ENCODE measurements at regions not wholly inside any gene's neighbourhood (a gene's known extent, or its start where the extent isn't known, plus 50 kb on each side); places are given as distances from the start of the nearest gene placed in this dataset.

- Histone ChIP-seq H3K4me3 (ENCODE audit: low read depth, low read length) (no peak overlapping the region), H3K36me3 (ENCODE audit: control insufficient read depth, insufficient read depth, low read length) (no peaks in the 10 kb centered on the region), H2AFZ (no peak overlapping the region), H3K4me2 (ENCODE audit: low read length) (no peak overlapping the region), H3K9me3 (ENCODE audit: control insufficient read depth, low read length) (no peaks in the 10 kb centered on the region), H3K9ac (no peak overlapping the region), H3K79me2 (no peaks in the 10 kb centered on the region), H3K27ac (no peak overlapping the region), H3K4me1 (no peaks in the 10 kb centered on the region), H3K27me3 (ENCODE audit: control insufficient read depth, insufficient read depth, low read length) (no peaks in the 10 kb centered on the region)
- TF ChIP-seq CTCF (IDR thresholded peaks at IDR 0.05): no peak
Measured at GRCh38 chr4:17252131-17252530, 259.8 kb downstream of the QDPR start.

GRCh38 chr4:17251101-17251500 is 260.8 kb downstream of the QDPR start:
- no peaks in the 10 kb centered on the region for H3K9me3 ChIP-seq (ENCODE audit: control insufficient read depth, low read length)
- no peak overlapping the region for H3K4me2 ChIP-seq (ENCODE audit: low read length)
- H3K4me3 ChIP-seq (ENCODE audit: low read depth, low read length): no peak overlapping the region

GRCh38 chr4:17250591-17250990 is 261.3 kb downstream of the QDPR start:
- no peaks in the 10 kb centered on the region for H3K27me3 ChIP-seq (ENCODE audit: control insufficient read depth, insufficient read depth, low read length)
- H3K79me2 ChIP-seq: no peaks in the 10 kb centered on the region
- H3K4me2 ChIP-seq (ENCODE audit: low read length): no peak overlapping the region
- no peak overlapping the region for H3K27ac ChIP-seq
- H2AFZ ChIP-seq: no peak overlapping the region
- no peak overlapping the region for H3K4me3 ChIP-seq (ENCODE audit: low read depth, low read length)
- no peaks in the 10 kb centered on the region for H3K4me1 ChIP-seq
- no peaks in the 10 kb centered on the region for H3K36me3 ChIP-seq (ENCODE audit: control insufficient read depth, insufficient read depth, low read length)
- no peak for TF ChIP-seq CTCF (IDR thresholded peaks at IDR 0.05)
- H3K9ac ChIP-seq: no peak overlapping the region
- H3K9me3 ChIP-seq (ENCODE audit: control insufficient read depth, low read length): no peaks in the 10 kb centered on the region

More at GRCh38 chr4:17251101-17251500, 260.8 kb downstream of the QDPR start:
- Histone ChIP-seq H3K27ac (no peak overlapping the region), H3K9ac (no peak overlapping the region), H3K4me1 (no peaks in the 10 kb centered on the region), H3K27me3 (ENCODE audit: control insufficient read depth, insufficient read depth, low read length) (no peaks in the 10 kb centered on the region), H2AFZ (no peak overlapping the region), H3K79me2 (no peaks in the 10 kb centered on the region), H3K36me3 (ENCODE audit: control insufficient read depth, insufficient read depth, low read length) (no peaks in the 10 kb centered on the region)
- TF ChIP-seq CTCF (IDR thresholded peaks at IDR 0.05): no peak

GRCh38 chr4:17246656-17247055 is 265.2 kb downstream of the QDPR start:
- H3K4me3 ChIP-seq (ENCODE audit: low read depth, low read length): no peak overlapping the region
- H3K9ac ChIP-seq: no peak overlapping the region
- no peak overlapping the region for H3K4me2 ChIP-seq (ENCODE audit: low read length)
- TF ChIP-seq CTCF (IDR thresholded peaks at IDR 0.05): no peak
- no peaks in the 10 kb centered on the region for H3K27me3 ChIP-seq (ENCODE audit: control insufficient read depth, insufficient read depth, low read length)
- H3K9me3 ChIP-seq (ENCODE audit: control insufficient read depth, low read length): no peaks in the 10 kb centered on the region
- no peaks in the 10 kb centered on the region for H3K79me2 ChIP-seq
- no peaks in the 10 kb centered on the region for H3K36me3 ChIP-seq (ENCODE audit: control insufficient read depth, insufficient read depth, low read length)
- no peak overlapping the region for H3K27ac ChIP-seq
- H3K4me1 ChIP-seq: no peaks in the 10 kb centered on the region
- no peak overlapping the region for H2AFZ ChIP-seq

- no peak overlapping the region for H3K4me2 ChIP-seq (ENCODE audit: low read length)
- no peaks in the 10 kb centered on the region for H3K4me1 ChIP-seq
- H3K4me3 ChIP-seq (ENCODE audit: low read depth, low read length): no peak overlapping the region
- H3K79me2 ChIP-seq: no peaks in the 10 kb centered on the region
- H3K27ac ChIP-seq: no peak overlapping the region
- no peaks in the 10 kb centered on the region for H3K27me3 ChIP-seq (ENCODE audit: control insufficient read depth, insufficient read depth, low read length)
- TF ChIP-seq CTCF (IDR thresholded peaks at IDR 0.05): no peak
- no peak overlapping the region for H2AFZ ChIP-seq
- H3K9ac ChIP-seq: no peak overlapping the region
- no peaks in the 10 kb centered on the region for H3K9me3 ChIP-seq (ENCODE audit: control insufficient read depth, low read length)
- H3K36me3 ChIP-seq (ENCODE audit: control insufficient read depth, insufficient read depth, low read length): no peaks in the 10 kb centered on the region
Measured at GRCh38 chr4:17241835-17242234, 270.1 kb downstream of the QDPR start.
